Smooth muscle cell (in vitro differentiated cells): ENCODE measurements at regions not wholly inside any gene's neighbourhood (a gene's known extent, or its start where the extent isn't known, plus 50 kb on each side); places are given as distances from the start of the nearest gene placed in this dataset.

Experiments
- DNase-seq: peaks from one replicate; lab custom pipeline; 2025; ENCODE audit not compliant: unreplicated experiment; lab: John Stamatoyannopoulos, UW
- H2AFZ ChIP-seq: fragments of 200-600 bp; sonication (generic); 2 replicates; pipeline ENCODE4 v1.6.0; 2016; ENCODE audit warnings: antibody characterized with exemption, low read depth, mild to moderate bottlenecking
- H3F3A ChIP-seq: fragments of 200-600 bp; sonication (generic); 2 replicates; pipeline ENCODE4 v1.6.0; 2017; ENCODE audit warnings: antibody characterized with exemption, low read depth
- H3K27ac ChIP-seq: fragments of 200-600 bp; sonication (generic); 2 replicates; pipeline ENCODE4 v1.5.1; 2016; ENCODE audit warnings: low read depth, mild to moderate bottlenecking
- H3K27me3 ChIP-seq: fragments of 200-600 bp; sonication (generic); 2 replicates; pipeline ENCODE4 v1.6.1; 2016; ENCODE audit warnings: low read depth, mild to moderate bottlenecking
- H3K36me3 ChIP-seq: fragments of 200-600 bp; sonication (generic); 2 replicates; pipeline ENCODE4 v1.5.1; 2016; ENCODE audit warnings: low read depth
- H3K4me1 ChIP-seq: fragments of 200-600 bp; sonication (generic); 2 replicates; pipeline ENCODE4 v1.5.1; 2016; ENCODE audit warnings: low read depth
- H3K4me2 ChIP-seq: fragments of 200-600 bp; sonication (generic); 2 replicates; pipeline ENCODE4 v1.6.0; 2016; ENCODE audit warnings: mild to moderate bottlenecking
- H3K4me3 ChIP-seq: fragments of 200-600 bp; sonication (generic); 2 replicates; pipeline ENCODE4 v1.5.1; 2016; ENCODE audit warnings: mild to moderate bottlenecking
- H3K79me2 ChIP-seq: fragments of 200-600 bp; sonication (generic); 2 replicates; pipeline ENCODE4 v1.6.0; 2016; ENCODE audit warnings: low read depth, mild to moderate bottlenecking
- H3K9ac ChIP-seq: fragments of 200-600 bp; sonication (generic); 2 replicates; pipeline ENCODE4 v1.6.0; 2016; ENCODE audit warnings: low read depth
- H3K9me3 ChIP-seq: fragments of 200-600 bp; sonication (generic); replicated peaks from 2 replicates; pipeline ENCODE4 v1.5.1; 2016; ENCODE audit warnings: low read depth
- H4K20me1 ChIP-seq: fragments of 200-600 bp; sonication (generic); 2 replicates; pipeline ENCODE4 v1.6.0; 2016; ENCODE audit warnings: low read depth
- CTCF ChIP-seq: fragments of 200-600 bp; sonication (generic); IDR thresholded peaks from 2 replicates; pipeline ENCODE4 v1.5.1; 2017; ENCODE audit warnings: borderline replicate concordance, mild to moderate bottlenecking, antibody characterized with exemption; ENCODE audit not compliant: insufficient read depth, poor library complexity, severe bottlenecking
- WGBS: methylation state at CpG from one replicate; pipeline ENCODE4 v1.1.7; 2016; ENCODE audit warnings: low lambda C conversion rate; 5-methylcytosine and 5-hydroxymethylcytosine counted together

- Histone ChIP-seq H3F3A (no peaks in the 10 kb centered on the region), H3K4me2 (no peak overlapping the region), H3K27me3 (no peaks in the 10 kb centered on the region), H4K20me1 (no peaks in the 10 kb centered on the region), H3K4me1 (no peaks in the 10 kb centered on the region), H3K9me3 (no peaks in the 10 kb centered on the region), H3K9ac (no peak overlapping the region), H3K4me3 (no peak overlapping the region), H3K27ac (no peak overlapping the region), H3K36me3 (no peaks in the 10 kb centered on the region), H3K79me2 (no peaks in the 10 kb centered on the region), H2AFZ (no peak overlapping the region)
- WGBS, result 82% methylated on average over 1 of the region's 1 CpG
- TF ChIP-seq CTCF, result no peak
- DNase-seq, result no peak
Observed at GRCh38 chr7:119761776-119762175, 511.2 kb upstream of the KCND2 start.

- no peaks in the 10 kb centered on the region for H3K79me2 ChIP-seq
- H3K36me3 ChIP-seq, result no peaks in the 10 kb centered on the region
- no peaks in the 10 kb centered on the region for H3F3A ChIP-seq
- no peaks in the 10 kb centered on the region for H3K9me3 ChIP-seq
- no peak overlapping the region for H3K9ac ChIP-seq
- H2AFZ ChIP-seq, result no peak overlapping the region
- no peaks in the 10 kb centered on the region for H3K4me1 ChIP-seq
- H4K20me1 ChIP-seq, result no peaks in the 10 kb centered on the region
- DNase-seq, result no peak
- H3K4me2 ChIP-seq, result no peak overlapping the region
- TF ChIP-seq CTCF, result no peak
- H3K27ac ChIP-seq, result no peak overlapping the region
- 60% methylated on average over 2 of the region's 2 CpGs for WGBS
- no peak overlapping the region for H3K4me3 ChIP-seq
- no peaks in the 10 kb centered on the region for H3K27me3 ChIP-seq
Observed at GRCh38 chr7:119782286-119782685, 490.7 kb upstream of the KCND2 start.

GRCh38 chr7:119783799-119784198, 489.2 kb upstream of the KCND2 start:
- Histone ChIP-seq H2AFZ (no peak overlapping the region), H3K4me2 (no peak overlapping the region), H3K9me3 (no peaks in the 10 kb centered on the region), H3K79me2 (no peaks in the 10 kb centered on the region), H3K27ac (no peak overlapping the region), H3K27me3 (no peaks in the 10 kb centered on the region), H4K20me1 (no peaks in the 10 kb centered on the region), H3K4me3 (no peak overlapping the region), H3F3A (no peaks in the 10 kb centered on the region), H3K36me3 (no peaks in the 10 kb centered on the region), H3K9ac (no peak overlapping the region), H3K4me1 (no peaks in the 10 kb centered on the region)
- 33% methylated on average over 1 of the region's 1 CpG for WGBS
- DNase-seq, result no peak
- no peak for TF ChIP-seq CTCF

GRCh38 chr7:119802147-119802546, 470.8 kb upstream of the KCND2 start:
- H4K20me1 ChIP-seq, result no peaks in the 10 kb centered on the region
- WGBS, result 85% methylated on average over 6 of the region's 6 CpGs
- H3F3A ChIP-seq, result no peaks in the 10 kb centered on the region
- H3K9me3 ChIP-seq, result no peaks in the 10 kb centered on the region
- no peak overlapping the region for H2AFZ ChIP-seq
- no peaks in the 10 kb centered on the region for H3K36me3 ChIP-seq
- no peak for DNase-seq
- H3K79me2 ChIP-seq, result no peaks in the 10 kb centered on the region
- H3K4me2 ChIP-seq, result no peak overlapping the region
- TF ChIP-seq CTCF, result no peak
- no peak overlapping the region for H3K4me3 ChIP-seq
- H3K4me1 ChIP-seq, result no peaks in the 10 kb centered on the region
- H3K27me3 ChIP-seq, result no peaks in the 10 kb centered on the region
- H3K9ac ChIP-seq, result no peak overlapping the region
- no peak overlapping the region for H3K27ac ChIP-seq
